T47D (cell line): ENCODE measurements at regions not wholly inside any gene's neighbourhood (a gene's known extent, or its start where the extent isn't known, plus 50 kb on each side); places are given as distances from the start of the nearest gene placed in this dataset.
A peak's percentile ranks its signal among the peaks of the same experiment; 100 is the strongest.

ENCODE experiments used
- DNase-seq, 2 experiments: peaks; one replicate each; pipeline versions ENCODE4 v3.0.0 to v3.0.0-alpha.2; 2011 to 2012; ENCODE audit warnings: low read depth in 1 of 2, low spot score in 1 of 2
- JUND ChIP-seq: IDR thresholded peaks from 2 replicates; pipeline ENCODE4 v1.6.1; 2012; ENCODE audit warnings: low read depth
- in situ Hi-C: cut with HindIII; loops from 2 replicates; pipeline ENCODE4 v1.10.0; 2016; ENCODE audit warnings: low sequenced_read_pairs, low pct_unique_long_range_greater_than_20kb

DNA sequence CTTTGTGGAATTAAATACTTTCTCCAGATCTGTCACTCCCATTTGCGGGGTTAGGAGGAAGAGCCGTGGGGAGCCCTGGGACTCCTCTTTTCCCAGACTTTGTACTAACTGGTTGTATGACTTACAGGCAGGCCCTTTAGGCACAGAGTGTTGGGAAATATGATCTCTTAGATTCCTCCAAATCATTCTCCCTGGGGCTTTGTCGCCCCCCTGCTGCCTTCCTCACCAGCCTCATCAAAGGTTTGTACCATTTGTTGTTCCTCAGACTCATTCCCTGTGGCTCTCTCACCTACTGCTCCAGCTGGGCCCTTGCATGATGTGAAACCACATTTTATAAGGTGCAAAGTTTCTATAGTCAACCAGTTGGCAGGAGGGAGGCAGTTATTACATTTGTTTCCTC lies 56.4 kb downstream of the CRYGS start:
- DNase-seq: no peak
- in situ Hi-C loops: no loop called here
- TF ChIP-seq JUND: no peak

DNA sequence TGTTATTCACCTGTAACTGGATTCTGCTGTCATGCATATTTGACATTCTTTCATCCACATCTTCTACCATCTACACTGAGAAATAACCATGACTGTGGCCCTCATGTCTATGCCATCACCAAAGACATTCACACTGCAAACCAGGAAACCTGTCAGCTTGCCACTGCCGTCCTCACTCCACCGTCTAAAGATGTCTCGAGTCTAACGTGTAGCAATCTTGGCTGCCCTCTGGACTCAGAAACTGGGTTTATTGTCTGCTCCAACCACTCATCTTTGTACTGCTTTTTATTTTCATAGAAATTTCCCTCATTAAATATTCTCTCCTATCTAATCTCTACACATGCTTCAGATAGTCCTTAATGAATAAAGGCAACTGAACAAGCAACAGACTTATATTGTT lies 57.1 kb downstream of the CRYGS start:
- DNase-seq: no peak
- TF ChIP-seq JUND: no peak
- in situ Hi-C loops: no loop called here

GRCh38 chr3:186483611-186484340 lies 60.4 kb downstream of the CRYGS start:
- DNase-seq: no peak
- in situ Hi-C loops: no loop called here
- TF ChIP-seq JUND: no peak

- in situ Hi-C loops: no loop called here
- no peak for DNase-seq
- TF ChIP-seq JUND: no peak
Observed at GRCh38 chr3:186481526-186481925, 62.7 kb downstream of the CRYGS start.

DNA sequence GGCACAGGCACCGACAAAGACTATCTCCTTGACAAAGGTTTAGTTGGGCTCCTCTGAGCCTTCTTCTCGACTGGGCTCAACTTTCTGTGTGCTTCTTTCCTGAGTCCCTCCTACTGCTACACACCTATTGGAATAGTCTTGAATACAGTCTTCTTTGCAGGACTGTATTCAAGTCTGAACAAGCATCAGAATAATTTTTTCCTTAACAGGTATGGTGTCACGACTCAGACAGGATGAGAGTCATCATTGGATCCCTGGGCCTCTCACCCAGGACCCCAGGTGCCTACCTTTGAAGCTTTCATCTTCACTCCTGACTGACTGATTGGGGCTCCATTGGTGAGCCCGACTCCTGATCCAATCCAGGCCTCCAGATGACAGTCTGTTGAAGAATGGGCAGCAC lies 66.3 kb downstream of the CRYGS start:
- in situ Hi-C loops: no loop called here
- no peak for TF ChIP-seq JUND

GRCh38 chr3:186477033-186477432 lies 67.1 kb downstream of the CRYGS start:
- in situ Hi-C loops: no loop called here

More for the DNA sequence above, 66.3 kb downstream of the CRYGS start:
- no peak for DNase-seq

GRCh38 chr3:186476541-186476940 lies 67.6 kb downstream of the CRYGS start:
- in situ Hi-C loops: no loop called here
- TF ChIP-seq JUND: no peak
- DNase-seq: no peak

More at GRCh38 chr3:186477033-186477432, 67.1 kb downstream of the CRYGS start:
- TF ChIP-seq JUND: no peak
- no peak for DNase-seq

GRCh38 chr3:186476044-186476468 lies 68.1 kb downstream of the CRYGS start:
- no peak for TF ChIP-seq JUND
- in situ Hi-C loops: no loop called here
- no peak for DNase-seq

DNA sequence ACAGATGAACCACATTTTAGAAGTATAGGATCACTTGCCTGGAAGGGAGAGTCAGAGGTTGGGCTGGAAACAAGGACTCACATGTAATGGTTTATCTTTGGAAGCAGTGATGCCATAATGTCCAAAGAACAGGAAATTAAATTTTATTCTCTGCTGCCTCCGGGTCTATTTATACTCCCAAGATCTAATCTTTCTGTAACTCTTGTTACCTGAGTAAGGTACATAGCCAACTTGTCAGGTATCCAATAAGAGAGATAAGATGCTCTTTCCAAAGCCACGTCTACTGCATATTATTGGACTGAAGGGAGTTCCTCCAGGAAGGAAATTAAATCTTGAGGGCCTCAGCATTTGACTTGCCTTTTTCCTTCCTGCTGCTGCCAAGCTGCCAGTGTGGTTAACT lies 71.0 kb downstream of the CRYGS start:
- no peak for TF ChIP-seq JUND
- DNase-seq: peak in 1 of 2 experiments; percentile 26
- in situ Hi-C loops: no loop called here

- in situ Hi-C loops: no loop called here
- no peak for DNase-seq
- TF ChIP-seq JUND: no peak
Observed at GRCh38 chr3:186472456-186473008, 71.6 kb downstream of the CRYGS start.

GRCh38 chr3:186471771-186472170 lies 72.4 kb downstream of the CRYGS start:
- in situ Hi-C loops: no loop called here
- no peak for TF ChIP-seq JUND
- DNase-seq: no peak

GRCh38 chr3:186469525-186469924 lies 74.7 kb downstream of the CRYGS start:
- no peak for TF ChIP-seq JUND
- in situ Hi-C loops: no loop called here
- DNase-seq: no peak

DNA sequence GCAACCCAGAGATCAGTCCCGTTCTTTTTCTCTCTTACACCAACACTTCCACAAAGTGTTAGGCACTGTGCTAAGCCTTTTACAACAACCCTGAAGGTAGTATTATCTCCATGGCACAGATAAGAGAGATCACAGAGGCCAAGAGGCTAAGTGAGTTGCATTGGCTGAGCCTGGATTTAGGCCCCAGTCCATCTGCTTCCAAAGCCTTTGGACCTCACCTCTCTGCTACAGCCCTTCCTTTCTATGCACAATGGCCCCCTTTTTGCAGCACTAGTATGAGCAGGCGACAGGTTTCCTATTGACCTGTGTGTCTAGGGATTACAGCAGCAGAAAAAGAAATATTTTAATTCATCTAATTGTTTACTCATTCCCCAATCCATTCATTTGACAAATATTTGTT lies 76.2 kb downstream of the CRYGS start:
- no peak for DNase-seq
- in situ Hi-C loops: no loop called here
- TF ChIP-seq JUND: no peak
